ENCODE measurements at regions not wholly inside any gene's neighbourhood (a gene's known extent, or its start where the extent isn't known, plus 50 kb on each side); places are given as distances from the start of the nearest gene placed in this dataset.

GRCh38 chr13:87837522-87837921 is 166.4 kb downstream of the SLITRK5 start:
- Mint-ChIP-seq H3K36me3 (no peaks in the 10 kb centered on the region), H3K27ac (no peak overlapping the region), H3K4me3 (no peak overlapping the region), H3K4me1 (no peaks in the 10 kb centered on the region), H3K9me3 (peaks cover 4% of the 10 kb centered on the region)
- no peak for ATAC-seq
- no peak for DNase-seq (ENCODE audit: low spot score in 2 of 2)

DNA sequence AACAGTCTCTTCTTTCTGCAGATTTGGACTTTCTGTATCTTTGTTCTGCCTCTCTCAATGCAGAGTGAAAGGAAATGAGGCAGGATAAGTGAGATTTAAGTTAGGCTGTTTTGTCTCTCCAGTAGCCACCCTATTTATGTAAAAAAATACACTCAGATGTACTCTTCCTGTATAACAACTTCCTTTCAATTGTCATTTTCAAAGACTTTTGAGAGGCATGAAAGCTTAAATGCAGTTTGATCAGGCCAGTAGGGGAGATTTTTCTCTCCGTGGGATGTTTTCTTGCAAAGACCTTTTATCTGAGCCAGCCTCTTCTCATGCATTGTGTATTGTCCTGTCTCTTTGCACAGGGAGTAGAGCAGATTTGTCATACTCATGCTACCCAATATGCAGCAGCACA is 166.8 kb downstream of the SLITRK5 start:
- H3K9me3 Mint-ChIP-seq: peaks cover 4% of the 10 kb centered on the region
- no peak overlapping the region for H3K27ac Mint-ChIP-seq
- no peaks in the 10 kb centered on the region for H3K4me1 Mint-ChIP-seq
- ATAC-seq: no peak
- H3K36me3 Mint-ChIP-seq: no peaks in the 10 kb centered on the region
- DNase-seq (ENCODE audit: low spot score in 2 of 2): no peak
- no peak overlapping the region for H3K4me3 Mint-ChIP-seq

DNA sequence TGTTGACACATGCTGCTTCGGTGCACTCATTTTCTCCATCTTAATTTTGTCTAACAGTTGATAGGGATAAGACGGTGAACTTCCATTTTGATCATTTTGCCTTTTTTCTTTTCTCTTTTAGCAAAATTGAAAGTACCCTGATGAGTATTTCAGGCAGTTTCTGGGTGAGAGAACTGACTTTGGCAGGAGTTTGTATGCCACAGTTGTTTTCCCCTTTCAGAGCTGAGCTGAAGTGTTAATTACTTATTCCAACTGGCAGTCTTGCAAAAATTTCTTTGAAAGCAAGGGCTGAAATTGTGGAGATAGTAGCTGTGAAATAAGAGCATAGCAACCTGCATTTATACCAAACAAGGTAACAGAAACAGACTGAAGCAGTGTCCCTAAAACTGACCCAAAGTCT is 180.2 kb downstream of the SLITRK5 start:
- no peak for DNase-seq (ENCODE audit: low spot score in 2 of 2)
- Mint-ChIP-seq H3K9me3 (peaks cover 9% of the 10 kb centered on the region), H3K4me3 (no peak overlapping the region), H3K27ac (no peak overlapping the region), H3K36me3 (no peaks in the 10 kb centered on the region), H3K4me1 (no peaks in the 10 kb centered on the region)
- no peak for ATAC-seq

DNA sequence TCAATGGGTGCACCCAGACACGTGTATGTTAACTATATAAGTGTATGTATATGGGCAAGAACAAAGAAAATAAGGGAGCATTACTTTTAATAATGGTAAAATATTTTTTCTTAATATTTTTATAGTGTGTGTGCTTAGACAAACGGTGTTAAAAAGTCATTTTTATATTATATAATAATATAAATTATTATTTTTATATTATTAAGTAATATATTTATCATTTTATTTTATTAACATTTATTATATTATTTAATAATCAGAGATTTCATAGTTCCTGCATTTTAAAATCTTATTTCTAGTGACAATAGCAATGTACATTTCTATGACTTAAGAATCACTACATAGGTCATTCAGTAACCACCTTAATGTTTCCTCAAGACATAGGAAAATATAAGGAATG is 184.4 kb downstream of the SLITRK5 start:
- H3K9me3 Mint-ChIP-seq: peaks cover 16% of the 10 kb centered on the region
- DNase-seq (ENCODE audit: low spot score in 2 of 2): no peak
- H3K36me3 Mint-ChIP-seq: no peaks in the 10 kb centered on the region
- ATAC-seq: no peak
- no peaks in the 10 kb centered on the region for H3K4me1 Mint-ChIP-seq
- no peak overlapping the region for H3K27ac Mint-ChIP-seq
- no peak overlapping the region for H3K4me3 Mint-ChIP-seq

- H3K27ac Mint-ChIP-seq: no peak overlapping the region
- no peaks in the 10 kb centered on the region for H3K36me3 Mint-ChIP-seq
- DNase-seq (ENCODE audit: low spot score in 2 of 2) (no peak), ATAC-seq (no peak)
- H3K4me3 Mint-ChIP-seq: no peak overlapping the region
- peaks cover 7% of the 10 kb centered on the region for H3K9me3 Mint-ChIP-seq
- no peaks in the 10 kb centered on the region for H3K4me1 Mint-ChIP-seq
Measured at GRCh38 chr13:87859261-87859660, 188.1 kb downstream of the SLITRK5 start.

DNA sequence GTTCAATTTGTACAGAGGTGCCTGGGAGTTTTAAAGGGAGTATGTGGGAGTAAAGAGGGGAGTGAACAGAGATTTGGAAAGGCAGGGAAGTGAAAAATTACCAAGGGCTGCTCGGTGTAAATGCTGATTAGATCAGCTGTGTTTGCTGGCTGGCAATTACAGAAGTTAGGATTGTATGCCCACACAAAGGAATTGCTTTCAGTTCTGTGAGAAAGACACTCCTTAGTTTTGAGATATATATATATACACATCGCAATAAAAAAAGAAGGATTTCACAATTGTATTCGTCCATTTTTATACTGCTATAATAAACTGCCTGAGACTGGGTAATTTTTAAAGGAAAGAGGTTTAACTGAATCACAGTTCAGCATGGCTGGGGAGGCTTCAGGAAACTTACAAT is 196.3 kb downstream of the SLITRK5 start:
- Mint-ChIP-seq H3K4me1 (no peaks in the 10 kb centered on the region), H3K4me3 (no peak overlapping the region), H3K27ac (no peak overlapping the region), H3K9me3 (peaks cover 3% of the 10 kb centered on the region), H3K36me3 (no peaks in the 10 kb centered on the region)
- ATAC-seq (no peak), DNase-seq (ENCODE audit: low spot score in 2 of 2) (no peak)

DNA sequence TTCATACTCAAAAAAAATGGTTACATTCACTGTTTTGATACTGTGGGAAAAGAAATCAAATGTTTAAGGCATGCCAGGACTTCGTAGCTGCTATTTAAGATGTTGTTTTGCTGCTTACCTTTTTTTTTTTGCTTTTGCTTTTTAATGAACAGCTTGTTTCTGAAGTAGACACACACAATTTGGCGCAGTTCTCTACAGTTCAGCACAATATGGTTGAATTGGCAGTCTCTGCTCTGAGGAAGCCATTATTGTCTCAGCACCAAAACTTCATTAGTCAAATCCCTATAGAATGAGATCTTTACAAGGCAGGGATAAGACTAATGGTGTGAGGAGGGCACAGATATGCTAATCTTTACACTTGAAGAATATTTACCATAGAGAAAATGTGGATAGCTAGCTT is 197.6 kb downstream of the SLITRK5 start:
- Mint-ChIP-seq H3K9me3 (peaks cover 3% of the 10 kb centered on the region), H3K4me3 (no peak overlapping the region), H3K4me1 (no peaks in the 10 kb centered on the region), H3K36me3 (no peaks in the 10 kb centered on the region), H3K27ac (no peak overlapping the region)
- DNase-seq (ENCODE audit: low spot score in 2 of 2) (no peak), ATAC-seq (no peak)

- Mint-ChIP-seq H3K9me3 (no peaks in the 10 kb centered on the region), H3K27ac (no peak overlapping the region), H3K4me3 (no peak overlapping the region), H3K4me1 (no peaks in the 10 kb centered on the region), H3K36me3 (no peaks in the 10 kb centered on the region)
- ATAC-seq: no peak
- DNase-seq (ENCODE audit: low spot score in 2 of 2): no peak
Measured at GRCh38 chr13:87872813-87873212, 201.6 kb downstream of the SLITRK5 start.

DNA sequence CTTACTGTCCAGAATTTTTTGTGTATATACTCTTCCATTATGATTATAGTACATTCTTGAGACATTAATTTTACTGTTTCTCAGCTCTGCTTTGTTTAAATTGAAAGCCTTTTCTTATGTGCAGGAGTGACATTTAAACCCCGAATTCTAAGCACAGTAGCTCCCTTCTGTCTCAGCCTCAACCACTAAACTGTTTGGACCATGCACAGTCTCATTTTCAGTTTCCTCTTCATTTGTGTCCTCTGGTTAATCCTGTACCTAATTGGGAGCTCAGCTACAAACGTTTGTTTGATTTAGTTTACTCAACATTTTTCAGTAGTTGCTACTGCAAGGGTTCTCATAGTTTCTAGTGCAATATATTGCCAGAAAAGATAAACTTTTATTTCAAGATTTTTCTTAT is 206.3 kb downstream of the SLITRK5 start:
- no peak overlapping the region for H3K27ac Mint-ChIP-seq
- H3K9me3 Mint-ChIP-seq: peaks cover 2% of the 10 kb centered on the region
- no peaks in the 10 kb centered on the region for H3K36me3 Mint-ChIP-seq
- H3K4me1 Mint-ChIP-seq: no peaks in the 10 kb centered on the region
- DNase-seq (ENCODE audit: low spot score in 2 of 2) (no peak), ATAC-seq (no peak)
- no peak overlapping the region for H3K4me3 Mint-ChIP-seq

DNA sequence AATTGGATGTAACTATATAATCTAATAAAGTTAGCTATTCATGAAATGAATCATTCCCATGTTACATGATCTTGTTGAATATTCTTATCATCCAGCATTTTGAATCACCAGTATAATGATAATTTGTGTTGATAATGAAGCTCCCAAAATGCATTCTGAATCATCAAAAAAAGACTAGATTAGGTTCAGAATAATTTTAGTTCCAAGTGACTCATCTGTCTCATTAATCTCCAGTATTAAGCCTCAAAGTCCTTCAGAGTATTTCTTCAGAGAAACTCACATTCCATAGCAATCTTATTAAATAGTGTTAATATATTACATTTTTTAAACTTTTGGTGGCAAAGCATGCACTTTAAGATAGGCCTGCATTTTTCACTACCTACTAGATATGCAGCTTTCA is 207.5 kb downstream of the SLITRK5 start:
- Mint-ChIP-seq H3K4me1 (no peaks in the 10 kb centered on the region), H3K9me3 (peaks cover 2% of the 10 kb centered on the region), H3K36me3 (no peaks in the 10 kb centered on the region), H3K4me3 (no peak overlapping the region), H3K27ac (no peak overlapping the region)
- DNase-seq (ENCODE audit: low spot score in 2 of 2) (no peak), ATAC-seq (no peak)

GRCh38 chr13:87884884-87885283 is 213.7 kb downstream of the SLITRK5 start:
- DNase-seq (ENCODE audit: low spot score in 2 of 2): no peak

DNA sequence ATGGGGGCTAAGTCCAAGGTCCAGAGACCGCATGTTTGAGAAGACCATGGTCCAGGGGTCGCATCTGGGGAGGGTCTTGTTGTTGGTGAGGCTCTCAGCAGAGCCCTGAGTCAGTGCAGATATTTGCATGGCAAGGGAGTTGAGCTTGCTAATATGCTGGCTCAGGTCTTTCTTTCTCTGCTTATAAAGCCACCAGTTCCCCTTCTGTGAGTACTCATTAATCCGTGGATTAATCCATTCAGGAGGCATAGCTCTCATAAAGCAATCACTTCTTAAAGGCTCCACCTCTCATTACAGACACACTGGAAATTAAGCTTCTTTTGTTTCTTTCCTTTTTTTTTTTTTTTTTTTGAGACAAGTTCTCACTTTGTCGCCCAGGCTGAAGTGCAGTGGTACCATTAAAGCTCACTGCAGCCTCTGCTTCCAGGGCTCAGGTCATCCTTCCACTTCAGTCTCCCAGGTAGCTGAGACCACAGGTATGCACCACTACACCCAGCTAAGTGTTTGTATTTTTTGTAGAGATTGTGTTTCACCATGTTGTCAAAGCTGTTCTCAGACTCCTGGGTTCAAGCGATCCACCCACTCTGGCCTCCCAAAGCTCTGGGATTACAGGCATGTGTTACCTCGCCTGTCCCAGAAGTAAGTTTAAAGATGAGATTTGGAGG is 216.4 kb downstream of the SLITRK5 start:
- Mint-ChIP-seq H3K4me3 (no peak overlapping the region), H3K9me3 (peaks cover 3% of the 10 kb centered on the region), H3K4me1 (no peaks in the 10 kb centered on the region), H3K27ac (no peak overlapping the region), H3K36me3 (no peaks in the 10 kb centered on the region)
- ATAC-seq (no peak), DNase-seq (ENCODE audit: low spot score in 2 of 2) (no peak)

More at GRCh38 chr13:87884884-87885283, 213.7 kb downstream of the SLITRK5 start:
- Mint-ChIP-seq H3K27ac (no peak overlapping the region), H3K4me1 (no peaks in the 10 kb centered on the region), H3K36me3 (no peaks in the 10 kb centered on the region), H3K9me3 (peaks cover 5% of the 10 kb centered on the region), H3K4me3 (no peak overlapping the region)
- no peak for ATAC-seq

DNA sequence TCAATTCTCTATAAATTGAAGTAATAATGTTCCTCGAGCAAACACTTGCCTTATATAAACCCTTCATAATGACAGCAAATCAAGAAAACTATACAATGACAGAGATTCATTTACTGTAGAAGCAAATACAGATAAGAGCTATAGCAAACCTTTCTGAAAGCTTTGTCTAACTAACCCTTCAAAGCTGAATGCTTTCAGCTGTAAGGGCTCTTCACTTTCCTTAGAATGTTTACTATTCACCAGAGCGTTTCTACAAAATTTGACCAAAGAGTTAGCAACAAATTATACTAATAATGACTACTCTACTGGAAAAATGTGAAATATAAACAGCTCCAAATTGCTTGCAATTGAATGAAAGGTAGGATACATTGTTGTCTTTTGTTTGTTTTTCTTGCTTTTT is 218.1 kb downstream of the SLITRK5 start:
- Mint-ChIP-seq H3K36me3 (no peaks in the 10 kb centered on the region), H3K4me3 (no peak overlapping the region), H3K27ac (no peak overlapping the region), H3K9me3 (peaks cover 3% of the 10 kb centered on the region), H3K4me1 (no peaks in the 10 kb centered on the region)
- no peak for DNase-seq (ENCODE audit: low spot score in 2 of 2)
- no peak for ATAC-seq

DNA sequence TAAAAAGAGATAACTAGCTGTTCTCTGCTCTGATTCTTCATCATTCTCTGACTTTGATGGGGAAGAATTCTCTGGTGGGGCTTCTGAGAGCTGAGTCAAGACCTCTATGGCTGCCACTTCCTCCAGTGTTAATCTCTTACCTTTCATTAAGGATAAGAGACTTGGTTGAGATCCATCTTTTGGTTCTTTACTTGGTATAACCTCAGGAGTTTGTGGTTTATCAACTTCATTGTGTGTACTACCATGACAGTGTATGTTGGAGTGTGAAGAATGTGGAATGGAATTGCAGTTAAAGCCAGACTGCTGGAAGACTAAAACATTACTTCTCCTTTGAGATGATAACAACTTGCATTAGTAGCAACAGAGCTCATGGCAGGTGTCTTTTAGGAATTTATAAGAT is 222.0 kb downstream of the SLITRK5 start:
- no peaks in the 10 kb centered on the region for H3K9me3 Mint-ChIP-seq
- DNase-seq (ENCODE audit: low spot score in 2 of 2) (no peak), ATAC-seq (no peak)
- no peak overlapping the region for H3K4me3 Mint-ChIP-seq
- no peak overlapping the region for H3K27ac Mint-ChIP-seq
- H3K36me3 Mint-ChIP-seq: no peaks in the 10 kb centered on the region
- no peaks in the 10 kb centered on the region for H3K4me1 Mint-ChIP-seq

GRCh38 chr13:87894059-87894458 is 222.9 kb downstream of the SLITRK5 start:
- no peak for DNase-seq (ENCODE audit: low spot score in 2 of 2)
- Mint-ChIP-seq H3K4me1 (no peaks in the 10 kb centered on the region), H3K36me3 (no peaks in the 10 kb centered on the region), H3K27ac (no peak overlapping the region), H3K9me3 (no peaks in the 10 kb centered on the region), H3K4me3 (no peak overlapping the region)
- ATAC-seq: no peak

DNA sequence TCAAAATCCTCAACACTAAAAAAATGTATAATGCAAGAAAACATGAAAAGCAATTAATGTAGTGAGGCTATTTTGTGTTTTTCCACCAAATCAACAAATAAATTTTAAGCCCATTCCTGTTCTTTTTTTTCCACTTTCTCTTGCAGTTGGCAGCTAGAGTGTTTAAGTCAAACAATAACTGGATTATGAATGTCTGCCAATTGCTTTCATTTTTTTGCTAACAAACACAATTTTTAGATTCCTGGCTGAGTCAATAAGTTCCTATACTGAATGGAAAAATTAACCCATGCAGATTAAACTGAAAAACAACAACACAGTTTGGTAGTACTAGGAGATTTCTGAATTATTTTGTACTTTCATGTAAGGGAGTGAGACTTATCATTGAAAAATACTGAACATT is 232.4 kb downstream of the SLITRK5 start:
- Mint-ChIP-seq H3K4me1 (no peaks in the 10 kb centered on the region), H3K27ac (no peak overlapping the region), H3K9me3 (peaks cover 3% of the 10 kb centered on the region), H3K36me3 (no peaks in the 10 kb centered on the region), H3K4me3 (no peak overlapping the region)
- ATAC-seq: no peak
- DNase-seq (ENCODE audit: low spot score in 2 of 2): no peak

- no peaks in the 10 kb centered on the region for H3K4me1 Mint-ChIP-seq
- H3K36me3 Mint-ChIP-seq: no peaks in the 10 kb centered on the region
- H3K27ac Mint-ChIP-seq: no peak overlapping the region
- H3K4me3 Mint-ChIP-seq: no peak overlapping the region
- H3K9me3 Mint-ChIP-seq: peaks cover 7% of the 10 kb centered on the region
- no peak for DNase-seq (ENCODE audit: low spot score in 2 of 2)
- ATAC-seq: no peak
Measured at GRCh38 chr13:87906411-87906810, 235.2 kb downstream of the SLITRK5 start.
